Mucosa of descending colon (tissue), 3 donors: ENCODE measurements at regions not wholly inside any gene's neighbourhood (a gene's known extent, or its start where the extent isn't known, plus 50 kb on each side); places are given as distances from the start of the nearest gene placed in this dataset.
"Not testable (repeated sequence)": the region's sequence is repeated elsewhere in the genome, so short reads cannot be mapped to it uniquely, and the experiment has no call there.

ENCODE experiments used
- ATAC-seq: fragments of 200-7000 bp; cut with Tn5 transposase; one replicate; pipeline ENCODE4 v1.9.1; 2020; ENCODE audit warnings: mild to moderate bottlenecking, moderate library complexity
- DNase-seq, 3 donors: peaks; one replicate each; pipeline ENCODE4 v3.0.0-alpha.2; 2020
- H3K36me3 ChIP-seq: fragments of 200-600 bp; one replicate; pipeline ENCODE4 v1.8.0; 2021; ENCODE audit warnings: low read depth, mild to moderate bottlenecking
- H3K4me1 ChIP-seq: fragments of 200-600 bp; one replicate; pipeline ENCODE4 v1.8.0; 2021; ENCODE audit warnings: low read depth, mild to moderate bottlenecking
- H3K4me3 ChIP-seq: fragments of 200-600 bp; one replicate; pipeline ENCODE4 v1.8.0; 2021; ENCODE audit warnings: mild to moderate bottlenecking
- H3K9me3 ChIP-seq: fragments of 200-600 bp; one replicate; pipeline ENCODE4 v1.8.0; 2021; ENCODE audit warnings: mild to moderate bottlenecking
- intact Hi-C, 2 donors: fragments of 100-400 bp; cut with DNase I in 1 of 2; cut with micrococcal nuclease in 1 of 2; formaldehyde crosslinking; loops; one replicate each; pipeline versions ENCODE4 v1.11.0 to v1.11.1; 2022; cut with DNase I, micrococcal nuclease
- TF ChIP-seq, protein P1 (sequence below): fragments of 200-600 bp; IDR thresholded peaks from one replicate; pipeline ENCODE4 v1.8.0; 2022; ENCODE audit warnings: antibody characterized with exemption, mild to moderate bottlenecking
- donor health status: DM: no; HTN: no; CAD: no; lungs with moderate emphysema.
- donor health status: DM: no; HTN: no; CAD: no.
- donor health status: DM: no; HTN: yes; CAD: no.

DNA sequence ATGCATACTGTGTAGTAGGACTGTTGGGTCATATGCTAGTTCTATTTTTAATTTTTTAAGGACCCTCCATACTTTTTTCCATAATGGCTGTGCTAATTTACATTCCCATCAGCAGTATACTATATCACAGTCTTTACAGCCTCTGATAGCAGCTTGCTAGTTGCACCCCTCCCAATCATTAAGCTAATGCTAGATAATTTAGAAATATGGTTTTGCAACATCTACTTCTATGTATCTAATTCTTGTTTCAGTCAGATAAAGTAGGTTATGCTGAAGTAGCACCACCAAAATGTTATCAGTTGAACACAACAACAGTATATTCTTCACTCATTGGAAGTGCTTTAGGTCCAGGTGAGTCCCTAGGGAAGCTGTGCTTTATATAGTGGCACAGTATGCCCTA, 522.7 kb upstream of the HTR2C start:
- H3K36me3 ChIP-seq = no peaks in the 10 kb centered on the region
- H3K9me3 ChIP-seq = no peaks in the 10 kb centered on the region
- TF ChIP-seq, protein P1, sequence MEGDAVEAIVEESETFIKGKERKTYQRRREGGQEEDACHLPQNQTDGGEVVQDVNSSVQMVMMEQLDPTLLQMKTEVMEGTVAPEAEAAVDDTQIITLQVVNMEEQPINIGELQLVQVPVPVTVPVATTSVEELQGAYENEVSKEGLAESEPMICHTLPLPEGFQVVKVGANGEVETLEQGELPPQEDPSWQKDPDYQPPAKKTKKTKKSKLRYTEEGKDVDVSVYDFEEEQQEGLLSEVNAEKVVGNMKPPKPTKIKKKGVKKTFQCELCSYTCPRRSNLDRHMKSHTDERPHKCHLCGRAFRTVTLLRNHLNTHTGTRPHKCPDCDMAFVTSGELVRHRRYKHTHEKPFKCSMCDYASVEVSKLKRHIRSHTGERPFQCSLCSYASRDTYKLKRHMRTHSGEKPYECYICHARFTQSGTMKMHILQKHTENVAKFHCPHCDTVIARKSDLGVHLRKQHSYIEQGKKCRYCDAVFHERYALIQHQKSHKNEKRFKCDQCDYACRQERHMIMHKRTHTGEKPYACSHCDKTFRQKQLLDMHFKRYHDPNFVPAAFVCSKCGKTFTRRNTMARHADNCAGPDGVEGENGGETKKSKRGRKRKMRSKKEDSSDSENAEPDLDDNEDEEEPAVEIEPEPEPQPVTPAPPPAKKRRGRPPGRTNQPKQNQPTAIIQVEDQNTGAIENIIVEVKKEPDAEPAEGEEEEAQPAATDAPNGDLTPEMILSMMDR = no peak
- no peak for DNase-seq
- H3K4me3 ChIP-seq = no peak overlapping the region
- no peak for ATAC-seq
- H3K4me1 ChIP-seq = no peaks in the 10 kb centered on the region
- intact Hi-C loops = no loop called here

DNA sequence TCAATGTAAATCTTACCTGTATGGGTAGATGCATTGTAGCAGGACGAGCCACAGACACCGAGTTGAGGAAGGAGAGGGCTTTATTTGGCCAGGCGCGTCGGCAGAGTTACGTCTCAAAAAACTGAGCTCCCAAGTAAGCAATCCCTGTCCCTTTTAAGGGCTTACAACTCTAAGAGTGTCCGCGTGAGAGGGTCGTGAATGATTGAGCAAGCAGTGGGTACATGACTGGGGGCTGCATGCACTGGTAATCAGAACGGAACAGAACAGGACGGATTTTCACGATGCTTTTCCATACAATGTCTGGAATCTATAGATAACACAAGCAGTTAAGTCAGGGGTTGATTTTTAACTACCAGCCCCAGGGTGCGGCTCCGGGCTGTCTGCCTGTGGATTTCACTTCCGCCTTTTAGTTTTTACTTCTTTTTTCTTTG, 524.9 kb upstream of the HTR2C start:
- Histone ChIP-seq H3K4me3 (no peak overlapping the region), H3K4me1 (no peaks in the 10 kb centered on the region), H3K36me3 (no peaks in the 10 kb centered on the region), H3K9me3 (no peaks in the 10 kb centered on the region)
- ATAC-seq (peak; percentile 79), DNase-seq (peak in 2 of 3 donors; percentile 55 to 62)
- TF ChIP-seq, protein P1 = no peak
- intact Hi-C loops = no loop called here

DNA sequence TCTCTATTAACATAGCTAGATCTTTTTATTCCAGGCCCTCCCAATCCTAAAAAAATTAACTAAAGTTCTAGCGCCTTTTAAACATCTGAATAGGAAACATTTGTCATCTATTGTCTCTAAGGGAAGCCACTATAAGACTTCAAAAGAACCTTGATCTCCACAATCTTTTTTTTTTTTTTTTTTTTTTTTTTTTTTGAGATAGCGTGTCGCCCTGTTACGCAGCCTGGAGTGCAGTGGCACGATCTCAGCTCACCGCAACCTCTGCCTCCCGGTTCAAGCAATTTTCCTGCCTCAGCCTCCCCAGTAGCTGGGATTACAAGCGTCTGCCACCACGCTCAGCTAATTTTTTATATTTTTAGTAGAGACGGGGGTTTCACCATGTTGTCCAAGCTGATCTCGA, 526.5 kb upstream of the HTR2C start:
- H3K9me3 ChIP-seq, H3K4me3 ChIP-seq, ATAC-seq, DNase-seq, intact Hi-C loops, H3K4me1 ChIP-seq, H3K36me3 ChIP-seq: not testable (repeated sequence)

DNA sequence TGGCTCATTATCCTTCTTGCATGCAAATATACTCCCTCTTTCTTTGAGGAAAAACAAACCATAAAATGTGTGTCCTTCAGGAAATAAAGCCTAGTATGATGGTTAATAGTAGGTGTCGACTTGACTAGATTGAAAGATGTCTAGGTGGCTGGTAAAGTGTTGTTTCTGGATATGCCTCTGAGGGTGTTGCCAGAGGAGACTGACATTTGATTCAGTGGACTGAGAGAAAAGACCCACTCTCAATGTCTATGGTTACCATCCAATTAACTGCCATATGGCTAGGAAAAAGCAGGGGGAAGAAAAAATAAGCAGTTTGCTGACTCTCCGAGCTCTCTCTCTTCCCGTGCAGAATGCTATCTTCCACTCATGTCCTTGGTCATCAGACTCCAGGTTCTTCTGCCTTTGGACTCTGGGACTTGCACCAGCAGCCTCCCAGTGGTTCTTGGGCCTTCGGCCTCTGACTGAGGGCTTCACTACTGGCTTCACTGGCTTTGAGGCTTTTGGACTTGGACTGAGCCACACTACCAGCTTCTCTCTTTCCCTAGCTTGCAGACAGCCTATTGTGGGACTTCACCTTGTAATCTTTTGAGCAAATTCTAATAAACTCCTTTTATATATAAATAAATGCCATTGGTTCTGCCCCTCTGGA, 532.1 kb upstream of the HTR2C start:
- no peak overlapping the region for H3K4me3 ChIP-seq
- no peaks in the 10 kb centered on the region for H3K9me3 ChIP-seq
- ATAC-seq = no peak
- no peaks in the 10 kb centered on the region for H3K4me1 ChIP-seq
- DNase-seq = no peak
- TF ChIP-seq, protein P1 = no peak
- H3K36me3 ChIP-seq = no peaks in the 10 kb centered on the region
- intact Hi-C loops = no loop called here

DNA sequence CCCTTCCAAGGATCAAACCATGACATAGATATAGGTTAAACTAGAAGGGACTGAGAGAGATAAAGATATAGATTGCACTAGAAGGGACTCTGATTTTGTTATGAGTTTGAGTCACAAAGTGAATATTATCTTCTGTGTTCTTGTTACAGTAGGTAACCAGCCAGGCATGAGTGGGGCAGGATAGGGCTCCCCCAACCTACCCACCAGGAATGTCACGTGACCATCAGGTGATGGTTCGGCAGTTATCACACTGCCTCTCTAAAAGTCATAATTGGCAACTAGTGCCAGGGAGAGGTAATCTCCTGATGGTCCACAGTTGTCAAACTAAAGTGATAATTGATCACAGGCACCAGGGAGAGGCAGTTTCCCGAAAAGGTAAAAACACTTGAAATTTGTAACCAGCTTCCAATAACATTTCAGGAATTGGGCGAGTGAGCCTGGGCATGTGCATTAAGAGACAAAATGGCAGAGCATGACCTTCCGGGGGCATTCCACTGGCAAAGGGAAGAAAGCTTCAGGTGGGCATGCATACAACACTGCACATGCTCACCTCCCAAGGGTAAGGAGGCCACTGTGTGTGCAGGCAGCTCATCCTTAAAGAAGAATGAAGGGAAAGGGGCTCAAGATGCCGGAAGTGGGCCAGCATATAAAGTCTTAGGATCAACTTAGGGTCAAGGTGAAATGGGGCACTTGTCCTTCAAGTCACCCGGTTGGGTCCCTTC, 533.6 kb upstream of the HTR2C start:
- no peaks in the 10 kb centered on the region for H3K9me3 ChIP-seq
- no peaks in the 10 kb centered on the region for H3K4me1 ChIP-seq
- H3K4me3 ChIP-seq = no peak overlapping the region
- ATAC-seq (no peak), DNase-seq (no peak)
- intact Hi-C loops = no loop called here
- H3K36me3 ChIP-seq = no peaks in the 10 kb centered on the region
- TF ChIP-seq, protein P1 = no peak

DNA sequence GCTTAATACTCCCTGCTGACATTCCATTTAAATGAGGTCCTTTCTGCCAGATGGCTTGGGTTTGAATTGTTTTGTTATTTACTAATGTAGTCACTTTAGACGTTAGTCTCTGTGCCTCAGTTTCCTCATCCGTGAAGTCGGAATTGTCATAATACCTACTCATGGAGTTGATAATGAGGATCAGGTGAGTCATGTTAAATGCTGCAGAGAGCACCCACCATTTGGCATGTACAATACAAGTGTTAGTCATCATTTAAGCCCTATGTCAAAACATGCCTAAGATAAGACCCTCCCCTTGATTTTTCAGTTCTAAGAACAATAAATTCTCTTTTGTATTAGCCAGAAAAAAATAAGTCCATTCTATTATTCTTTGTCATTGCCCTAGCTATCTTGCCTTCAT, 534.8 kb upstream of the HTR2C start:
- Histone ChIP-seq H3K36me3 (no peaks in the 10 kb centered on the region), H3K9me3 (no peaks in the 10 kb centered on the region), H3K4me3 (no peak overlapping the region), H3K4me1 (no peaks in the 10 kb centered on the region)
- intact Hi-C loops = no loop called here
- no peak for ATAC-seq
- DNase-seq = no peak
- TF ChIP-seq, protein P1 = no peak
